GM12874 (cell line): ENCODE measurements at regions not wholly inside any gene's neighbourhood (a gene's known extent, or its start where the extent isn't known, plus 50 kb on each side); places are given as distances from the start of the nearest gene placed in this dataset.

Source experiments
- TF ChIP-seq, protein P1 (sequence below): IDR thresholded peaks from 2 replicates; pipeline ENCODE4 v1.5.1; 2011; ENCODE audit warnings: low read depth, mild to moderate bottlenecking, control low read depth, low read length, moderate library complexity; ENCODE audit not compliant: insufficient read depth

DNA sequence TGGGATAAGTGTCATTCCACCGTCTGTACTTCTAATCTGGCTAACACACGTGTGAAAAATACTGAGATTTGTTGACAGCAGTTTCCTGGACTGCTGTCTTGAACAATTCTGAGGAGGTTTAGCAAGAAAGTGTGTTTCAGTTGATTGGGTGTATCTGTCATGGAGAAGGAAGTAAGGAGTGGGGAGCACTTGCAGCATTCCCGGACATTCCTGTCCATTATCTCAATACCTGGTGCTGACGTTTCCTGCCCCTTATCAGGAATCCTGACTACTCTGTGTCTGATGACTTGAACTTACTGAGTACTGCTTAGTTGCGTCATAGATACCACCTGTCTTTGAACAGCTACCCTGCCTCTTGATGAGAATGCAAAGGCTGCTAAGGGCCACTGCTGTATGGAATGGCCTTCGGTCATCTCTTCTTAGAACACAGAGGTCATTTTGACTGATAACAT, 72.0 kb upstream of the VKORC1L1 start:
- TF ChIP-seq, protein P1, sequence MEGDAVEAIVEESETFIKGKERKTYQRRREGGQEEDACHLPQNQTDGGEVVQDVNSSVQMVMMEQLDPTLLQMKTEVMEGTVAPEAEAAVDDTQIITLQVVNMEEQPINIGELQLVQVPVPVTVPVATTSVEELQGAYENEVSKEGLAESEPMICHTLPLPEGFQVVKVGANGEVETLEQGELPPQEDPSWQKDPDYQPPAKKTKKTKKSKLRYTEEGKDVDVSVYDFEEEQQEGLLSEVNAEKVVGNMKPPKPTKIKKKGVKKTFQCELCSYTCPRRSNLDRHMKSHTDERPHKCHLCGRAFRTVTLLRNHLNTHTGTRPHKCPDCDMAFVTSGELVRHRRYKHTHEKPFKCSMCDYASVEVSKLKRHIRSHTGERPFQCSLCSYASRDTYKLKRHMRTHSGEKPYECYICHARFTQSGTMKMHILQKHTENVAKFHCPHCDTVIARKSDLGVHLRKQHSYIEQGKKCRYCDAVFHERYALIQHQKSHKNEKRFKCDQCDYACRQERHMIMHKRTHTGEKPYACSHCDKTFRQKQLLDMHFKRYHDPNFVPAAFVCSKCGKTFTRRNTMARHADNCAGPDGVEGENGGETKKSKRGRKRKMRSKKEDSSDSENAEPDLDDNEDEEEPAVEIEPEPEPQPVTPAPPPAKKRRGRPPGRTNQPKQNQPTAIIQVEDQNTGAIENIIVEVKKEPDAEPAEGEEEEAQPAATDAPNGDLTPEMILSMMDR: no peak

DNA sequence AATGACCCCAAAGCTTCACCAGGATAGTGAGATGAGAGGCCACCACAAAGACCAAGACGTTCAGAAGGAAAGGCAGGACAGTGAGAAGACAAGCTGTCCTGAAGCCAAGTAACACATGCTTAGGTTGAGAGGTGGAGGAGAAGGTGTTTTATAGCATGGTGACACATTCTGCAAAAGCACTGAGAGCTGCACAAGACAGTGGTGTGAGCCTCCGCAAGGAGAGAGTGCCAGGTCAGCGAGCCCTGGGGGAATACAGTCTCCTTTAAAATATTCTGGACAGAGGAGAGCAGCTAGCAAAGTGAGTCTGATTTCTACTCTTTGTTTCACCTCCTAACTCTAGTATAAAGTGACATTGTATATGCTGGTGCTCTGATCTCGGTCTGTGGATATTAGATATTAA, 68.0 kb upstream of the VKORC1L1 start:
- TF ChIP-seq, protein P1: no peak

DNA sequence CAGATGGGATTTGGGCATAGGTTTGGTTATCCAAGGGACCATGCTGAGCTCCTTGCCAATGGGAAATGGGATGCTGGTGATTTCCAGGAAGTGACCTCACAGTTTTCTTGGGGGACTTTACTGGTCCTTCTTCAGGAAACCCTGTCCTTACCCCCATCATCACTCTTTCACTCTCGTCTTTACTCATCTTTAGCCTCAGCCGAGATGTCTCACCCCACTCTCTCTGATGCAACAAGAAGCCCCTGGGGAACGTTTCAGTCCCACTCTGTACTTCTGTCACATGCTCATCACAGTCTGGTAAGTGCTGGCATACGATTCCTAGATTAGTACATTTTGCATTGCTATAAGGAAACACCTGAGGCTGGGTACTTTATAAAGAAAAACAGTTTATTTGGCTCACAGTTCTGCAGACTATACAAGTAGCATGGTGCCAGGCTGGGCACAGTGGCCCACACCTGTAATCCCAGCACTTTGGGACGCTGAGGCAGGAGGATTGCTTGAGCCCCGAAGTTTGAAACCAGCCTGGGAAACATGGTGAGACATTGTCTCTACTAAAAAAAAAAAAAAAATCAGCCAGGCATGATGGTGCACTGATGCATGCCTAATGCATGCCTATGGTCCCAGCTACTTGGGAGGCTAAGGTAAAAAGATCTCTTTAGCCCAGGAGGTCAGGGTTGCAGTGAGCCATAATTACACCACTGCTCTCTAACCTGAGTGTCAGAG, 63.5 kb upstream of the VKORC1L1 start:
- TF ChIP-seq, protein P1: no peak

DNA sequence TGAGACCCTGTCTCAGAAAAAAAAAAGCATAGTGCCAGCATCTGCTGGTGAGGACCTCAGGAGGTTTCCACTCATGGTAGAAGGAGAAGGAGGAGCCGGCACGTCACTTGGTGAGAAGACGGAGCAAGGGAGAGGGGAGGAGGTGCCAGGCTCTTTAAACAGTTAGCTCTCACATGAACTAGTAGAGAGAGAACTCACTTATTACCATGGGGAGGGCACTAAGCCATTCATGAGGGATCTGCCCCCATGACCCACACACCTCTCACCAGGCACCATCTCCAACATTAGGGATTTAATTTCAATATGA, 62.9 kb upstream of the VKORC1L1 start:
- TF ChIP-seq, protein P1: no peak

DNA sequence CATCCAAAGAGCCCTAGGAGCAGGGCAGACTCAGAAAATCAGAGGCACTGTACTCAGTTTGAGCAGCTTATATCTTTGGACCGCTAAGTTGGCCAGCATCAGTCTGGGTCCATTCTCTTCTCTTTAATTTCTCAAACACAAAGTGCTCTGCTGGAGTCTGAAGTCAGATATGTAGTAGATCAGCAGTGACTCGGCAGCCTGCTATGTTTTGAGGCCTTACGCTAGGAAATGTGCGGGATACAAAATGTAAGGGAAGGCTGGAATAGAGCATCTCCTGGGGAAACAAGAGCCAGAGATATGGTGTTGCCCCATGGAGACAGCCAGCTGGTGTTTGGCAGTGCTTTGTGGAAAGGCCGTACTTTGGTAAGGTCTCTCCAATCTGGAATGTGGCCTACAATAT, 60.6 kb upstream of the VKORC1L1 start:
- TF ChIP-seq, protein P1: no peak

DNA sequence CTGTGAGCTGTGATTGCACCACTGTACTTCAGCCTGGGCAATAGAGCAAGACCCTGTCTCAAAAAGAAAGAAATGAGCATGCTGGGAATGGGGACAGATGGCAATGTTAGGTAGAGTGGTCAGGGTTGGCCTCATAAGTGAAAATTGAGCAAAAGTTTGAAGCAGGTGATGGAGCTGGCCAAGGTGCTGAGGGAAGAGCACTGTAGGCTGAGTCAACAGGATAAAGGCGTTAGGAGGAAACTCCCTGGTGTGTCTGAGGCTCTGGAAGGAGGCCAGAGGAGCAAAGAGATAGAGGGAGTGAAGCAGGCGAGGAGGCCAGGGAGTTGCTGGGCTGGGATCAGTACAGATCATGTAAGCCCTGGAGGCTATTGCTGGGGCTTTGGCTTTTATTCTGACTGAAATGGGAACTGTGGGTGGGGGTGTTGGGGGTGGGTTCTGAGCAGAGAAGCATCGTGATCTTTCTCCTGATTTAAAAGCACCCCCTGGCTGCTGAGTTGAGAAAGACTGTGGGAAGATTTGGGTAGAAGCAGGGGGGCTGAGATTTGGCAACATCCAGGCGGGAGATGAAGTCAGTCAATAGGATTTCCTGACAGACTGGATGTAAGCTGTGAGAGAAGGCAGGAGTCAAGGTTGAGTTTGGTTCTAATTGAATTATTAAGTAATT, 52.5 kb upstream of the VKORC1L1 start:
- TF ChIP-seq, protein P1: no peak
